ENCODE measurements at regions not wholly inside any gene's neighbourhood (a gene's known extent, or its start where the extent isn't known, plus 50 kb on each side); places are given as distances from the start of the nearest gene placed in this dataset.

GRCh38 chr11:116278076-116278475 is 494.7 kb downstream of the BUD13 start (continued):
- no peak for TF ChIP-seq CTCF (IDR thresholded peaks at IDR 0.05; ENCODE audit: low read depth, low read length, missing input control)
- TF ChIP-seq HNF4A (conservative IDR thresholded peaks at IDR 0.05) = no peak
- no peak for TF ChIP-seq MAX (IDR thresholded peaks at IDR 0.05)
- TF ChIP-seq FOXA1 (IDR thresholded peaks at IDR 0.05) = no peak

- no peak overlapping the region for H3K9ac ChIP-seq (ENCODE audit: low read depth in 1 of 2, low read length in 2 of 2)
- peaks cover 0 to 3% (median 0%) of the 10 kb centered on the region in 4 donors for H3K27me3 ChIP-seq (ENCODE audit: control insufficient read depth in 4 of 4, insufficient read depth in 4 of 4, low read length in 3 of 4)
- H3K27ac ChIP-seq (ENCODE audit: low read depth in 1 of 2, low read length in 2 of 2) = no peak overlapping the region
- TF ChIP-seq FOXA2 (IDR thresholded peaks at IDR 0.05) (no peak), CTCF (IDR thresholded peaks at IDR 0.05; ENCODE audit: low read depth, low read length, missing input control) (peak; percentile 86), RAD21 (IDR thresholded peaks at IDR 0.05) (peak; percentile 87 to 96)
- H3K9me3 ChIP-seq (ENCODE audit: control insufficient read depth in 4 of 4, low read length in 3 of 4) = no peaks in the 10 kb centered on the region
- peak; percentile 74 for DNase-seq (ENCODE audit: low spot score)
- peaks cover 0 to 4% (median 1%) of the 10 kb centered on the region in 4 donors for H3K4me1 ChIP-seq (ENCODE audit: control insufficient read depth in 4 of 4, insufficient read depth in 4 of 4, low read length in 3 of 4)
- no peaks in the 10 kb centered on the region for H3K36me3 ChIP-seq (ENCODE audit: control insufficient read depth in 4 of 4, insufficient read depth in 3 of 4, low read depth in 1 of 4, low read length in 3 of 4)
- peak overlapping the region in 2 of 3 donors; percentile 28 to 49 for H3K4me3 ChIP-seq (ENCODE audit: low read depth in 1 of 3, low read length in 3 of 3)
- 35% methylated on average over 40 of the region's 40 CpGs for WGBS
These were observed 496.4 kb downstream of the BUD13 start for GRCh38 chr11:116276051-116277044.

- no peak for DNase-seq (ENCODE audit: low spot score)
- peaks cover 0 to 4% (median 1%) of the 10 kb centered on the region in 4 donors for H3K4me1 ChIP-seq (ENCODE audit: control insufficient read depth in 4 of 4, insufficient read depth in 4 of 4, low read length in 3 of 4)
- H3K9me3 ChIP-seq (ENCODE audit: control insufficient read depth in 4 of 4, low read length in 3 of 4) = no peaks in the 10 kb centered on the region
- no peak for TF ChIP-seq TAF1 (conservative IDR thresholded peaks at IDR 0.05)
- no peak for TF ChIP-seq REST (IDR thresholded peaks at IDR 0.05)
- TF ChIP-seq MAX (IDR thresholded peaks at IDR 0.05) = no peak
- TF ChIP-seq SP1 (IDR thresholded peaks at IDR 0.05) = no peak
- no peak overlapping the region for H3K27ac ChIP-seq (ENCODE audit: low read depth in 1 of 2, low read length in 2 of 2)
- no peak overlapping the region for H3K9ac ChIP-seq (ENCODE audit: low read depth in 1 of 2, low read length in 2 of 2)
- no peak overlapping the region for H3K4me3 ChIP-seq (ENCODE audit: low read depth in 1 of 3, low read length in 3 of 3)
- no peaks in the 10 kb centered on the region for H3K36me3 ChIP-seq (ENCODE audit: control insufficient read depth in 4 of 4, insufficient read depth in 3 of 4, low read depth in 1 of 4, low read length in 3 of 4)
- H3K27me3 ChIP-seq (ENCODE audit: control insufficient read depth in 4 of 4, insufficient read depth in 4 of 4, low read length in 3 of 4) = peaks cover 0 to 3% (median 0%) of the 10 kb centered on the region in 4 donors
- WGBS = 86% methylated on average over 5 of the region's 5 CpGs
These were observed 497.2 kb downstream of the BUD13 start for GRCh38 chr11:116275635-116276034.
